A673 (cell line): ENCODE measurements at regions not wholly inside any gene's neighbourhood (a gene's known extent, or its start where the extent isn't known, plus 50 kb on each side); places are given as distances from the start of the nearest gene placed in this dataset.

Source experiments
- BruUV-seq: library from RNA; stranded (reverse); fragments of 400-500 nt; replicated peaks from 2 replicates; lab custom pipeline; 2021; lab: Mats Ljungman, UMichigan
- CTCF ChIA-PET: fragments of 300-600 bp; sonication (Branson Sonifier 250); formaldehyde crosslinking; loops from one replicate; lab custom pipeline; 2022; ENCODE audit warnings: antibody characterized with exemption; lab: Charles Lee
- POLR2A ChIA-PET: fragments of 300-600 bp; sonication (Branson Sonifier 250); formaldehyde crosslinking; loops from one replicate; lab custom pipeline; 2022; ENCODE audit warnings: antibody characterized with exemption; ENCODE audit not compliant: low non-redundant PET; lab: Charles Lee
- DNase-seq: peaks from one replicate; pipeline ENCODE4 v3.0.0-alpha.2; 2015; ENCODE audit warnings: low spot score
- H3K27ac ChIP-seq: fragments of 200-600 bp; sonication (generic); 2 replicates; pipeline ENCODE4 v1.5.1; 2016; ENCODE audit warnings: mixed run types, low read depth, mild to moderate bottlenecking, mixed read lengths, antibody characterized with exemption, low read length; ENCODE audit not compliant: poor library complexity, severe bottlenecking
- H3K27me3 ChIP-seq: fragments of 200-600 bp; sonication (generic); replicated peaks from 2 replicates; pipeline ENCODE4 v1.6.1; 2017; ENCODE audit warnings: mixed run types, low read depth, mild to moderate bottlenecking, mixed read lengths, antibody characterized with exemption, low read length; ENCODE audit not compliant: insufficient read depth, poor library complexity
- H3K36me3 ChIP-seq: fragments of 200-600 bp; sonication (generic); 2 replicates; pipeline ENCODE4 v1.6.1; 2016; ENCODE audit warnings: mixed run types, mild to moderate bottlenecking, mixed read lengths, antibody characterized with exemption, low read length; ENCODE audit not compliant: insufficient read depth, poor library complexity, severe bottlenecking
- H3K4me1 ChIP-seq: fragments of 200-600 bp; sonication (generic); 2 replicates; pipeline ENCODE4 v1.6.1; 2017; ENCODE audit warnings: mixed run types, mild to moderate bottlenecking, mixed read lengths, antibody characterized with exemption, low read length; ENCODE audit not compliant: insufficient read depth, poor library complexity, severe bottlenecking
- H3K4me3 ChIP-seq: fragments of 200-600 bp; sonication (generic); 2 replicates; pipeline ENCODE4 v1.5.1; 2016; ENCODE audit warnings: low read depth, mixed run types, mild to moderate bottlenecking, mixed read lengths, low read length; ENCODE audit not compliant: poor library complexity, severe bottlenecking
- H3K9me3 ChIP-seq: fragments of 200-600 bp; sonication (generic); 2 replicates; pipeline ENCODE4 v1.6.1; 2016; ENCODE audit warnings: mixed run types, low read depth, mild to moderate bottlenecking, mixed read lengths, antibody characterized with exemption, low read length; ENCODE audit not compliant: poor library complexity, severe bottlenecking
- EZH2 ChIP-seq: fragments of 200-600 bp; sonication (generic); IDR thresholded peaks from 2 replicates; pipeline ENCODE4 v1.6.1; 2017; ENCODE audit warnings: borderline replicate concordance, low read depth, mild to moderate bottlenecking, mixed read lengths, antibody characterized with exemption, low read length; ENCODE audit not compliant: poor library complexity, severe bottlenecking
- intact Hi-C: fragments of 100-400 bp; cut with micrococcal nuclease; formaldehyde crosslinking; loops from one replicate; pipeline ENCODE4 v1.10.0; 2022; ENCODE audit not compliant: unreplicated experiment
- TF ChIP-seq, protein P1 (sequence below): fragments of 300-800, 200-600 bp; sonication (generic); conservative IDR thresholded peaks from 2 replicates; pipeline ENCODE4 v1.5.1; 2017; ENCODE audit warnings: low read depth, mild to moderate bottlenecking, antibody characterized with exemption, low read length, moderate library complexity, mixed read lengths

DNA sequence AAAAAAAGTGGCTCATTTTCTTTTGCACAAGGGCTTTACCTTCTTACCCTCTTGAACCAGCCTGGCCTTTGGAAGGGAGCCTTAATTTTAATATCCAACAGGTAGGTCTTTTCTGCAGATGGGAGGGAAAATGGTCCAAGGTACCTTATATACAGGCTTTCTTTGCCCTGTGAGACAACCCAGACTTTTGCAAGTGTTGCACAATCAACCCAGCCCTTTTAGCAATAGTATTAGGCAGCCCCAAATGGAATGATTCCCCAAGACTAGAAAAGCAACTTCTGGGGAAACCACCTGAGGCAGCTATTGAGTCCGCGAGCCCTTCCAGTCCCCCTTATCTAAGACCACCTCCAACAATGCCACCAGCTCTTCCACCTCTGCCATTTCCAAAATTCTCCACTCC lies 1138.3 kb downstream of the XPNPEP1 start:
- intact Hi-C loops, result loop anchor here (10.0 kb wide), 2 partner anchors 240 to 410 kb away; no protein-coding TSS in a partner anchor
- ChIA-PET POLR2A (no interaction called here), CTCF (no interaction called here)

DNA sequence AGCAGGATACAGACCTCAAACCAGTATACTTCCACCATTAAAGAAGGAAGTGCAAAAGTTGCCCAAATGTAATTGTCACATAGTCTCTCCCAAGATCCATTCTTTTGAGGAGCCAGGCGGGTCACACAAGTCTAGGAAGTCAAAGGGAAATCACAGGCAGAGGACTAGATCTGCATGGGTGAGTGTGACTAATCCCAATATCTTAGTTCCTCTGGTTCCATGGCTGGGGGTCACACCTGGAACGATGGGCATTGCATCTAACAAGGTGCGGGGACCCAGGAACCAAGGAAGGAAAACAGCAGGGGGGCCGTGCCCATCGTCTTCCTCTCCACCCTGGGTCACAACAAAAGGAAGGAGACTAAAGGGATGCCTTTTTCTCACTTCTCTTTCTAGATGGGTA lies 1138.8 kb downstream of the XPNPEP1 start:
- CTCF ChIA-PET, result no interaction called here
- H3K9me3 ChIP-seq, result peaks cover 14% of the 10 kb centered on the region

More for the DNA sequence above, 1138.3 kb downstream of the XPNPEP1 start:
- Histone ChIP-seq H3K27ac (no peak overlapping the region), H3K36me3 (no peaks in the 10 kb centered on the region), H3K9me3 (peaks cover 14% of the 10 kb centered on the region), H3K27me3 (no peaks in the 10 kb centered on the region), H3K4me3 (no peak overlapping the region), H3K4me1 (no peaks in the 10 kb centered on the region)
- DNase-seq, result no peak
- no TSS peak for BruUV-seq
- TF ChIP-seq, protein P1, sequence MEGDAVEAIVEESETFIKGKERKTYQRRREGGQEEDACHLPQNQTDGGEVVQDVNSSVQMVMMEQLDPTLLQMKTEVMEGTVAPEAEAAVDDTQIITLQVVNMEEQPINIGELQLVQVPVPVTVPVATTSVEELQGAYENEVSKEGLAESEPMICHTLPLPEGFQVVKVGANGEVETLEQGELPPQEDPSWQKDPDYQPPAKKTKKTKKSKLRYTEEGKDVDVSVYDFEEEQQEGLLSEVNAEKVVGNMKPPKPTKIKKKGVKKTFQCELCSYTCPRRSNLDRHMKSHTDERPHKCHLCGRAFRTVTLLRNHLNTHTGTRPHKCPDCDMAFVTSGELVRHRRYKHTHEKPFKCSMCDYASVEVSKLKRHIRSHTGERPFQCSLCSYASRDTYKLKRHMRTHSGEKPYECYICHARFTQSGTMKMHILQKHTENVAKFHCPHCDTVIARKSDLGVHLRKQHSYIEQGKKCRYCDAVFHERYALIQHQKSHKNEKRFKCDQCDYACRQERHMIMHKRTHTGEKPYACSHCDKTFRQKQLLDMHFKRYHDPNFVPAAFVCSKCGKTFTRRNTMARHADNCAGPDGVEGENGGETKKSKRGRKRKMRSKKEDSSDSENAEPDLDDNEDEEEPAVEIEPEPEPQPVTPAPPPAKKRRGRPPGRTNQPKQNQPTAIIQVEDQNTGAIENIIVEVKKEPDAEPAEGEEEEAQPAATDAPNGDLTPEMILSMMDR, result no peak
- TF ChIP-seq EZH2, result no peak

GRCh38 chr10:108783897-108784296 lies 1139.4 kb downstream of the XPNPEP1 start:
- BruUV-seq, result no TSS peak
- peaks cover 14% of the 10 kb centered on the region for H3K9me3 ChIP-seq
- no peak overlapping the region for H3K4me3 ChIP-seq
- DNase-seq, result peak; percentile 82
- no peak overlapping the region for H3K27ac ChIP-seq
- ChIA-PET POLR2A (no interaction called here), CTCF (no interaction called here)
- TF ChIP-seq, protein P1, result peak; percentile 68
- TF ChIP-seq EZH2, result no peak
- intact Hi-C loops, result loop anchor here (10.0 kb wide), 2 partner anchors 239 to 411 kb away; no protein-coding TSS in a partner anchor
- H3K36me3 ChIP-seq, result no peaks in the 10 kb centered on the region
- H3K27me3 ChIP-seq, result no peaks in the 10 kb centered on the region
- H3K4me1 ChIP-seq, result no peaks in the 10 kb centered on the region

More for the DNA sequence above, 1138.8 kb downstream of the XPNPEP1 start:
- H3K4me3 ChIP-seq, result no peak overlapping the region
- POLR2A ChIA-PET, result no interaction called here
- H3K27me3 ChIP-seq, result no peaks in the 10 kb centered on the region
- intact Hi-C loops, result loop anchor here (10.0 kb wide), 2 partner anchors 240 to 410 kb away; no protein-coding TSS in a partner anchor
- TF ChIP-seq EZH2, result no peak
- TF ChIP-seq, protein P1, result no peak
- no peaks in the 10 kb centered on the region for H3K4me1 ChIP-seq
- no peak for DNase-seq
- no peaks in the 10 kb centered on the region for H3K36me3 ChIP-seq
- no TSS peak for BruUV-seq
- H3K27ac ChIP-seq, result no peak overlapping the region
